IMR-90 (cell line): ENCODE measurements at regions not wholly inside any gene's neighbourhood (a gene's known extent, or its start where the extent isn't known, plus 50 kb on each side); places are given as distances from the start of the nearest gene placed in this dataset.

Experiments
- ATAC-seq: fragments of 200-7000 bp; cut with Tn5 transposase; 2 replicates; pipeline ENCODE4 v1.9.1; 2020; ENCODE audit warnings: low read depth, mild to moderate bottlenecking, moderate library complexity
- BruUV-seq: library from RNA; stranded (reverse); fragments of 400-500 nt; replicated peaks from 2 replicates; lab custom pipeline; 2021; lab: Mats Ljungman, UMichigan
- CTCF ChIA-PET: fragments of 300-600 bp; formaldehyde crosslinking; extraction: SDS; loops from one replicate; lab custom pipeline; 2021; ENCODE audit warnings: antibody characterized with exemption; lab: Yijun Ruan, JAX
- POLR2A ChIA-PET: fragments of 300-600 bp; sonication (Branson Sonifier 250); formaldehyde crosslinking; loops from one replicate; lab custom pipeline; 2022; ENCODE audit warnings: antibody characterized with exemption; ENCODE audit not compliant: unreplicated experiment; lab: Charles Lee
- DNase-seq: peaks from one replicate; pipeline ENCODE4 v3.0.0; 2013
- H2AFZ ChIP-seq: replicated peaks from 2 replicates; pipeline ENCODE3; 2013; ENCODE audit warnings: low read length, mild to moderate bottlenecking; ENCODE audit not compliant: poor library complexity
- H2AK5ac ChIP-seq: 2 replicates; pipeline ENCODE4 v1.6.1; 2013; ENCODE audit warnings: low read depth, low read length, inconsistent platforms
- H2AK9ac ChIP-seq: replicated peaks from 2 replicates; pipeline ENCODE3; 2013; ENCODE audit warnings: mild to moderate bottlenecking, low read depth, low read length, moderate library complexity; ENCODE audit not compliant: poor library complexity
- H2BK120ac ChIP-seq: 2 replicates; pipeline ENCODE4 v1.6.1; 2013; ENCODE audit warnings: low read depth, low read length, inconsistent platforms
- H2BK15ac ChIP-seq: 3 replicates; pipeline ENCODE4 v1.6.1; 2013; ENCODE audit warnings: low read depth, low read length, inconsistent platforms
- H2BK20ac ChIP-seq: 2 replicates; pipeline ENCODE4 v1.6.1; 2013; ENCODE audit warnings: low read depth, mild to moderate bottlenecking, inconsistent platforms, low read length, moderate library complexity
- H2BK5ac ChIP-seq: 2 replicates; pipeline ENCODE4 v1.6.1; 2013; ENCODE audit warnings: mild to moderate bottlenecking, low read depth, low read length, inconsistent platforms; ENCODE audit not compliant: poor library complexity, severe bottlenecking
- H3K14ac ChIP-seq: replicated peaks from 2 replicates; pipeline ENCODE4 v1.6.1; 2013; ENCODE audit warnings: low read depth, low read length, inconsistent platforms
- H3K18ac ChIP-seq: 2 replicates; pipeline ENCODE4 v1.6.1; 2013; ENCODE audit warnings: low read depth, low read length, control low read depth
- H3K23ac ChIP-seq: 2 replicates; pipeline ENCODE4 v1.6.1; 2013; ENCODE audit warnings: low read depth, low read length, inconsistent platforms
- H3K27ac ChIP-seq: 2 replicates; pipeline ENCODE4 v1.5.1; 2013; ENCODE audit warnings: mild to moderate bottlenecking, control low read depth, low read length; ENCODE audit not compliant: insufficient read depth
- H3K27me3 ChIP-seq: 2 replicates; pipeline ENCODE4 v1.6.1; 2013; ENCODE audit warnings: low read length; ENCODE audit not compliant: control insufficient read depth, insufficient read depth
- H3K36me3 ChIP-seq: 2 replicates; pipeline ENCODE4 v1.6.1; 2013; ENCODE audit warnings: low read length, mixed read lengths; ENCODE audit not compliant: control insufficient read depth, insufficient read depth
- H3K4ac ChIP-seq: 2 replicates; pipeline ENCODE4 v1.6.1; 2013; ENCODE audit warnings: low read depth, low read length, inconsistent platforms
- H3K4me1 ChIP-seq: 2 replicates; pipeline ENCODE4 v1.6.1; 2013; ENCODE audit warnings: low read length, mixed read lengths; ENCODE audit not compliant: control insufficient read depth, insufficient read depth
- H3K4me2 ChIP-seq: 2 replicates; pipeline ENCODE4 v1.6.1; 2013; ENCODE audit warnings: low read depth, mild to moderate bottlenecking, control low read depth, low read length, moderate library complexity
- H3K4me3 ChIP-seq: 2 replicates; pipeline ENCODE4 v1.5.1; 2013; ENCODE audit warnings: low read depth, mild to moderate bottlenecking, control low read depth, low read length, moderate library complexity; ENCODE audit not compliant: insufficient read depth
- H3K56ac ChIP-seq: 2 replicates; pipeline ENCODE4 v1.6.1; 2013; ENCODE audit warnings: low read length, inconsistent platforms; ENCODE audit not compliant: insufficient read depth; ENCODE audit errors: extremely low read depth
- H3K79me1 ChIP-seq, 2 experiments: 2 replicates each; pipeline ENCODE4 v1.6.1; 2013; ENCODE audit warnings: low read length in 2 of 2, inconsistent platforms in 1 of 2, low read depth in 1 of 2
- H3K9ac ChIP-seq: 2 replicates; pipeline ENCODE4 v1.6.1; 2013; ENCODE audit warnings: low read depth, low read length, control low read depth
- H3K9me1 ChIP-seq: 2 replicates; pipeline ENCODE4 v1.6.1; 2013; ENCODE audit warnings: low read length, inconsistent platforms; ENCODE audit not compliant: insufficient read depth
- H3K9me3 ChIP-seq: 2 replicates; pipeline ENCODE4 v1.6.1; 2013; ENCODE audit warnings: low read length; ENCODE audit not compliant: control insufficient read depth, insufficient read depth
- H4K20me1 ChIP-seq: 2 replicates; pipeline ENCODE4 v1.6.1; 2013; ENCODE audit warnings: low read length, inconsistent platforms; ENCODE audit not compliant: insufficient read depth
- H4K5ac ChIP-seq: 2 replicates; pipeline ENCODE4 v1.6.1; 2013; ENCODE audit warnings: mild to moderate bottlenecking, low read depth, low read length, control low read depth
- H4K8ac ChIP-seq, 2 experiments: 2 replicates each; pipeline ENCODE4 v1.6.1; 2013; ENCODE audit warnings: low read depth in 2 of 2, low read length in 2 of 2, control low read depth in 1 of 2, inconsistent platforms in 1 of 2
- H4K91ac ChIP-seq: 2 replicates; pipeline ENCODE4 v1.6.1; 2013; ENCODE audit warnings: low read depth, low read length, inconsistent platforms; ENCODE audit not compliant: insufficient read depth
- CEBPB ChIP-seq: IDR thresholded peaks from 2 replicates; pipeline ENCODE4 v1.6.1; 2012; ENCODE audit warnings: low read depth, low read length, improper control_type of control experiment
- FOS ChIP-seq: fragments of 150-350 bp; IDR thresholded peaks from 2 replicates; pipeline ENCODE4 v1.6.1; 2016; ENCODE audit warnings: low read depth, low read length
- NFE2L2 ChIP-seq: fragments of 150-350 bp; IDR thresholded peaks from 2 replicates; pipeline ENCODE4 v1.6.1; 2016; ENCODE audit warnings: low read depth, mild to moderate bottlenecking, low read length
- RAD21 ChIP-seq: IDR thresholded peaks from 2 replicates; pipeline ENCODE4 v1.6.1; 2012; ENCODE audit warnings: low read length, improper control_type of control experiment
- RFX5 ChIP-seq: IDR thresholded peaks from 2 replicates; pipeline ENCODE4 v1.8.0; 2012; ENCODE audit warnings: low read depth, mild to moderate bottlenecking, low read length, moderate library complexity
- WGBS, 2 experiments: methylation state at CpG; one replicate each; pipeline versions ENCODE4 v1.1.5 to v1.1.7; 2013; ENCODE audit warnings: missing lambda C conversion rate in 2 of 2; ENCODE audit not compliant: insufficient read length in 1 of 2; ENCODE audit errors: extremely low coverage in 2 of 2; 5-methylcytosine and 5-hydroxymethylcytosine counted together
- dilution Hi-C: fragments of 300-500 bp; cut with HindIII; formaldehyde crosslinking; loops from one replicate; pipeline ENCODE4 v1.14.3; 2018; ENCODE audit warnings: low sequenced_read_pairs; ENCODE audit not compliant: unreplicated experiment
- in situ Hi-C: fragments of 300-500 bp; cut with MboI; formaldehyde crosslinking; loops from 3 replicates; pipeline ENCODE4 v1.14.3; 2019; ENCODE audit warnings: low sequenced_read_pairs, inconsistent platforms, mixed read lengths
- intact Hi-C: fragments of 100-400 bp; cut with micrococcal nuclease; formaldehyde crosslinking; loops from 2 replicates; pipeline ENCODE4 v1.10.0; 2022

DNA sequence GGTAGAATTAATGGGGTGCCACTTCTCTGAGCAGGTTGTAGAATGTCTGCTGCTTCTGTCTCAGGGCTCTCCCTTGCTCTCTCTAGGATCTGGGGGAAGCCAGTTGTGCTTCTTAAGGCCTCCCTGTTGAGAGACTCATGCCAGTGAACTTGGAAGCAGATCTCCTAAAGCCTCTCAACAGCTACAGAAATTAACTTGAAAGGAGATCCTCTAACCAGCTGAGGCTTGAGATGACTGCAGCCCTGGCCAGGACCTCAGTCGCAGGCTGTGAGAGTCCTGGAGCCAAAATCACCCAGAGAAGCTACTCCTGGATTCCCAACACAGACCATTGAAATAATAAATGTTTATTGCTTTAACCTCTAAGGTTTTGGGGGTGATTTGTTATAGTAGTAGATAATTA lies 180.2 kb upstream of the MARCKS start:
- ChIA-PET CTCF (interaction anchor here (1.1 kb wide), 1 partner anchor 119 kb away, joined by 4 read pairs; no protein-coding TSS in a partner anchor), POLR2A (no interaction called here)
- H3K4me2 ChIP-seq, result no peak overlapping the region
- no peak overlapping the region for H3K14ac ChIP-seq
- no peak overlapping the region for H3K4ac ChIP-seq
- no peak overlapping the region for H2AFZ ChIP-seq
- no peaks in the 10 kb centered on the region for H3K9me3 ChIP-seq
- H3K79me1 ChIP-seq, result no peaks in the 10 kb centered on the region
- no peak overlapping the region for H2BK5ac ChIP-seq
- H3K4me1 ChIP-seq, result peaks cover 3% of the 10 kb centered on the region
- no peak overlapping the region for H2AK5ac ChIP-seq
- H3K36me3 ChIP-seq, result no peaks in the 10 kb centered on the region
- DNase-seq (no peak), ATAC-seq (no peak)
- WGBS, 2 experiments, result no CpG with 5 or more reads among the region's 1 CpG
- no peak overlapping the region for H4K8ac ChIP-seq
- no peaks in the 10 kb centered on the region for H3K27me3 ChIP-seq
- H2AK9ac ChIP-seq, result no peak overlapping the region
- no peak overlapping the region for H3K18ac ChIP-seq
- intact Hi-C loops, result loop anchor here (10.0 kb wide), 1 partner anchor 552 kb away; no protein-coding TSS in a partner anchor
- dilution Hi-C loops, result no loop called here
- no peak overlapping the region for H3K27ac ChIP-seq
- BruUV-seq, result no TSS peak
- H3K4me3 ChIP-seq, result no peak overlapping the region
- 0 out of 3 replicates have a peak overlapping the region, but pooled peaks have one; percentile 51 for H2BK15ac ChIP-seq
- H4K5ac ChIP-seq, result no peak overlapping the region
- no peak for TF ChIP-seq RAD21
- no peak for TF ChIP-seq FOS
- TF ChIP-seq CEBPB, result no peak
- no peak for TF ChIP-seq RFX5
- no peak for TF ChIP-seq NFE2L2
- H3K56ac ChIP-seq, result no peak overlapping the region
- H3K23ac ChIP-seq, result no peak overlapping the region
- no peaks in the 10 kb centered on the region for H3K9me1 ChIP-seq
- H4K91ac ChIP-seq, result no peak overlapping the region
- H4K20me1 ChIP-seq, result no peaks in the 10 kb centered on the region
- H3K9ac ChIP-seq, result no peak overlapping the region
- in situ Hi-C loops, result no loop called here
- H2BK20ac ChIP-seq, result no peak overlapping the region
- H2BK120ac ChIP-seq, result no peak overlapping the region
